ENCODE measurements at regions not wholly inside any gene's neighbourhood (a gene's known extent, or its start where the extent isn't known, plus 50 kb on each side); places are given as distances from the start of the nearest gene placed in this dataset.

GRCh38 chr3:137610723-137611122 is 153.4 kb upstream of the SOX14 start:
- CTCF ChIA-PET = no interaction called here
- DNase-seq (ENCODE audit: low read depth, low spot score) = no peak
- TF ChIP-seq CTCF (IDR thresholded peaks at IDR 0.05; ENCODE audit: insufficient read depth, low read length, missing control alignments) = no peak
- H3K4me3 ChIP-seq (ENCODE audit: low read depth, low read length) = no peak overlapping the region
- POLR2A ChIA-PET = no interaction called here

- POLR2A ChIA-PET = no interaction called here
- CTCF ChIA-PET = no interaction called here
- no peak overlapping the region for H3K4me3 ChIP-seq (ENCODE audit: low read depth, low read length)
- TF ChIP-seq CTCF (IDR thresholded peaks at IDR 0.05; ENCODE audit: insufficient read depth, low read length, missing control alignments) = no peak
- no peak for DNase-seq (ENCODE audit: low read depth, low spot score)
Measured at GRCh38 chr3:137612291-137612690, 151.8 kb upstream of the SOX14 start.

- no peak for TF ChIP-seq CTCF (IDR thresholded peaks at IDR 0.05; ENCODE audit: insufficient read depth, low read length, missing control alignments)
- no peak overlapping the region for H3K4me3 ChIP-seq (ENCODE audit: low read depth, low read length)
- DNase-seq (ENCODE audit: low read depth, low spot score) = no peak
- CTCF ChIA-PET = no interaction called here
- POLR2A ChIA-PET = no interaction called here
Measured at GRCh38 chr3:137615659-137616418, 148.3 kb upstream of the SOX14 start.

GRCh38 chr3:137641879-137642704 is 122.0 kb upstream of the SOX14 start:
- no peak overlapping the region for H3K4me3 ChIP-seq (ENCODE audit: low read depth, low read length)
- ChIA-PET CTCF (no interaction called here), POLR2A (no interaction called here)
- DNase-seq (ENCODE audit: low read depth, low spot score) = no peak
- TF ChIP-seq CTCF (IDR thresholded peaks at IDR 0.05; ENCODE audit: insufficient read depth, low read length, missing control alignments) = no peak

- CTCF ChIA-PET = no interaction called here
- no peak for DNase-seq (ENCODE audit: low read depth, low spot score)
- POLR2A ChIA-PET = no interaction called here
Measured at GRCh38 chr3:137642831-137643230, 121.3 kb upstream of the SOX14 start.

More at GRCh38 chr3:137642831-137643230, 121.3 kb upstream of the SOX14 start:
- no peak overlapping the region for H3K4me3 ChIP-seq (ENCODE audit: low read depth, low read length)
- no peak for TF ChIP-seq CTCF (IDR thresholded peaks at IDR 0.05; ENCODE audit: insufficient read depth, low read length, missing control alignments)
